HG03066 (cell line): ENCODE measurements at regions not wholly inside any gene's neighbourhood (a gene's known extent, or its start where the extent isn't known, plus 50 kb on each side); places are given as distances from the start of the nearest gene placed in this dataset.
"Not testable (repeated sequence)": the region's sequence is repeated elsewhere in the genome, so short reads cannot be mapped to it uniquely, and the experiment has no call there.

Experiments
- ATAC-seq: cut with Tn5 transposase; IDR thresholded peaks from one replicate; pipeline ENCODE4 v1.9.1; 2021; ENCODE audit warnings: low read depth; ENCODE audit not compliant: unreplicated experiment

DNA sequence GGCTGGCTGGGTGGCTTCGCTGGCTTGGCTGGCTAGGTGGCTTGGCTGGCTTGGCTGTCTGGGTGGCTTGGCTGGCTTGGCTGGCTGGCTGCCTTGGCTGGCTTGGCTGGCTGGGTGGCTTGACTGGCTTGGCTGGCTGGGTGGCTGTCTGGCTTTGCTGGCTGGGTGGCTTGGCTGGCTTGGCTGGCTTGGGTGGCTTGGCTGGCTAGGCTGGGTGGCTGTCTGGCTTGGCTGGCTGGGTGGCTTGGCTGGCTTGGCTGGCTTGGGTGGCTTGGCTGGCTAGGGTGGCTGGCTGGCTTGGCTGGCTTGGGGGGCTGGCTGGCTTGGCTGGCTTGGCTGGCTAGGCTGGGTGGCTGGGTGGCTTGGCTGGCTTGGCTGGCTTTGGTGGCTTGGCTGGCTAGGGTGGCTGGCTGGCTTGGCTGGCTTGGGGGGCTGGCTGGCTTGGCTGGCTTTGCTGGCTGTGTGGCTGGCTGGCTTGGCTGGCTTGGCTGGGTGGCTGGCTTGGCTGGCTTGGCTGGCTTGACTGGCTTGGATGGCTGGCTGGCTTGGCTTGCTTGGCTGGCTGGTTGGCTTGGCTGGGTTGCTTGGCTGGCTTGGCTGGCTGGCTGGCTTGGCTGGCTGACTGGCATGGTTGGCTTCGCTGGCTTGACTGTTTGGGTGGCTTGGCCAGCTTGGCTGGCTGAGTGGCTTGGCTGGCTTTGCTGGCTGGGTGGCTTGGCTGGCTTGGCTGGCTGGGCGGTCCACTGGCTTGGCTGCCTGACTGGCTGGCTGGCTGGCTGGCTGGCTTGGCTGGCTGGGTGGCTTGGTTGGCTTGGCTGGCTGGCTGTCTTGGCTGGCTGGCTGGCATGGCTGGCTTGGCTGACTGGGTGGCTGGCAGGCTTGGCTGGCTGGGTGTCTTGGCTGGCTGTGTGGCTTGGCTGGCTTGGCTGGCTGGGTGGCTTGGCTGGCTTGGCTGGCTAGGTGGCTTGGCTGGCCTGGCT, 436.3 kb downstream of the GOLGA6L6 start:
- not testable (repeated sequence) for ATAC-seq

DNA sequence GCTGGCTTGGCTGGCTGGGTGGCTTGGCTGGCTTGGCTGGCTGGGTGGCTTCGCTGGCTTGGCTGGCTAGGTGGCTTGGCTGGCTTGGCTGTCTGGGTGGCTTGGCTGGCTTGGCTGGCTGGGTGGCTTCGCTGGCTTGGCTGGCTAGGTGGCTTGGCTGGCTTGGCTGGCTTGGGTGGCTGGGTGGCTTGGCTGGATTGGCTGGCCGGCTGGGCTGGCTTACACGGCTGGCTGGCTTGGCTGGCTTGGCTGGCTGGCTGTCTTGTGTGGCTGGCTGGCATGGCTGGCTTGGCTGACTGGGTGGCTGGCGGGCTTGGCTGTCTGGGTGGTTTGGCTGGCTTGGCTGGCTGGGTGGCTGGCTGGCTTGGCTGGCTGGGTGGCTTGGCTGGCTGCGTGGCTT, 437.0 kb downstream of the GOLGA6L6 start:
- not testable (repeated sequence) for ATAC-seq

DNA sequence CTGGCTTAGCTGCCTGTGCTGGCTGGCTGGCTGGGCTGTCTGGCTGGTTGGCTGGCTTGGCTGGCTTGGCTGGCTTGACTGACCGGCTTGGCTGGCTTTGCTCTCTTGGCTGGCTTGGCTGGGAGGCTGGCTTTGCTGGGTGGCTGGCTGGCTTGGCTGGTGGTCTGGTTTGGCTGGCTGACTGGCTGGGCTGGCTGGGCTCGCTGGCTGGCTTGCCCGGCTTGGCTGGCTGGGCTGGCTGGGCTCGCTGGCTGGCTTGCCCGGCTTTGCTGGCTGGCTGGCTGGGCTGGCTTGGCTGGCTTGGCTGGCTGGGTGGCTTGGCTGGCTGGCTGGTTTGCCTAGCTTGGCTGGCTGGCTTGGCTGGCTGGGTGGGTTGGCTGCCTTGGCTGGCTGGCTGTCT, 438.7 kb downstream of the GOLGA6L6 start:
- not testable (repeated sequence) for ATAC-seq

DNA sequence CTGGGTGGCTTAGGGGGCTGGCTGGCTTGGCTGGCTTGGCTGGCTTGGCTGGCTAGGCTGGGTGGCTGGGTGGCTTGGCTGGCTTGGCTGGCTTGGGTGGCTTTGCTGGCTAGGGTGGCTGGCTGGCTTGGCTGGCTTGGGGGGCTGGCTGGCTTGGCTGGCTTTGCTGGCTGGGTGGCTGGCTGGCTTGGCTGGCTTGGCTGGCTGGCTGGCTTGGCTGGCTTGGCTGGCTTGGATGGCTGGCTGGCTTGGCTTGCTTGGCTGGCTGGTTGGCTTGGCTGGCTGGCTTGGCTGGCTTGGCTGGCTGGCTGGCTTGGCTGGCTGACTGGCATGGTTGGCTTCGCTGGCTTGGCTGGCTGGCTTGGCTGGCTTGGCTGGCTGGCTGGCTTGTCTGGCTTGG, 439.4 kb downstream of the GOLGA6L6 start:
- ATAC-seq, result not testable (repeated sequence)

DNA sequence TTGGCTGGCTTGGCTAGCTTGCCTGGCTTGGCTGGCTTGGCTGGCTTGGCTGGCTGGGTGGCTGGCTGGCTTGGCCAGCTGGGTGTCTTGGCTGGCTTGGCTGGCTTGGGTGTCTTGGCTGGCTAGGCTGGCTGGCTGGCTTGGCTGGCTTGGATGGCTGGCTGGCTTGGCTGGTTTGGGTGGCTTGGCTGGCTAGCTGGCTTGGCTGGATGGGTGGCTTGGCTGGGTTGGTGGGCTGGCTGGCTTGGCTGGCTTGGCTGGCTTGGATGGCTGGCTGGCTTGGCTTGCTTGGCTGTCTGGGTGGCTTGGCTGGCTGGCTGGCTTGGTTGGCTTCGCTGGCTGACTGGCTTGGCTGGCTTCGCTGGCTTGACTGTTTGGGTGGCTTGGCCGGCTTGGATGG, 440.3 kb downstream of the GOLGA6L6 start:
- ATAC-seq, result not testable (repeated sequence)

DNA sequence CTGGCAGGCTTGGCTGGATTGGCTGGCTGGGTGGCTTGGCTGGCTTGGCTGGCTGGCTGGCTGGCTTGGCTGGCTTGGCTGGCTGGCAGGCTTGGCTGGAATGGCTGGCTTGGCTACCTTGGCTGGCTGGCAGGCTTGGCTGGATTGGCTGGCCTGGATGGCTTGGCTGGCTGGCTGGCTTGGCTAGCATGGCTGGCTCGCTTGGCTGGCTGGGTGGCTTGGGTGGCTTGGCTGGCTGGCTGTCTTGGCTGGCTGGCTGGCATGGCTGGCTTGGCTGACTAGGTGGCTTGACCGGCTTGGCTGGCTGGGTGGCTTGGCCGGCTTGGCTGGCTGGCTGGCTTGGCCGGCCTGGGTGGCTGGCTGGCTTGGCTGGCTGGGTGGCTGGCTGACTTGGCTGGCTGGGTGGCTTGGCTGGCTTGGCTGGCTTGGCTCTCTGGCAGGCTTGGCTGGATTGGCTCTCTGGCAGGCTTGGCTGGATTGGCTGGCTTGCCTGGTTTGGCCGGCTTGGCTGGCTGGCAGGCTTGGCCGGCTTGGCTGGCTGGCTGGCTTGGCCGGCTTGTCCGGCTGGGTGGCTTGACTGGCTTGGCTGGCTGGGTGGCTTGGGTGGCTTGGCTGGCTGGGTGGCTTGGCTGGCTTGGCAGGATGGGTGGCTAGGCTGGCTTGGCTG, 440.9 kb downstream of the GOLGA6L6 start:
- ATAC-seq, result not testable (repeated sequence)

DNA sequence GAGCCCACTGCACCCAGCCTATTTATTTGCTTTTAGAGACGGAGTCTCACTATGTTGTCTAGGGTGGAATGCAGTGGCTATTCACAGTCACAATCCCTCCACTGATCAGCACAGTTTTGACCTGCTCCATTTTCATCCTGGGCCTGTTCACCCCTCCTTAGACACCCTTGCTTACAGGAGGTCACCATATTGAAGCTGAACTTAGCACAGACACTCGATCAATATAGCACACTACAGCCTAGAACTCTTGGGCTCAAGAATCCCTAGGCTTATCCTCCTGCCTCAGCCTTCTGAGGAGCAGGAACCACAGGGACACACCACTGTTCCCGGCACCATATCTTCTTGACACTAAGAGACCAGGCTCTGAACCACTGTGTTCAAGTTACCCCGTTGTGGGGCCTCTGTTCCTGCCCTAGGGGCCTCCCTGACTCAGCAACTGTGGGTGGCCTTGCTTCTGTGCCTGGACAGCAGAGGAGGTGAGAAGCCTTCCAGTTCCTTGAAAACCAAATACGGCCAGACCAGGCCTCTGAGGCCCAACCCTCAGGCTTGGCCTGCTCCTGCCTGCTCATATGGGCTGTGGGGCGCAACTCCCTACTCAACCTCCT, 445.8 kb downstream of the GOLGA6L6 start:
- not testable (repeated sequence) for ATAC-seq

DNA sequence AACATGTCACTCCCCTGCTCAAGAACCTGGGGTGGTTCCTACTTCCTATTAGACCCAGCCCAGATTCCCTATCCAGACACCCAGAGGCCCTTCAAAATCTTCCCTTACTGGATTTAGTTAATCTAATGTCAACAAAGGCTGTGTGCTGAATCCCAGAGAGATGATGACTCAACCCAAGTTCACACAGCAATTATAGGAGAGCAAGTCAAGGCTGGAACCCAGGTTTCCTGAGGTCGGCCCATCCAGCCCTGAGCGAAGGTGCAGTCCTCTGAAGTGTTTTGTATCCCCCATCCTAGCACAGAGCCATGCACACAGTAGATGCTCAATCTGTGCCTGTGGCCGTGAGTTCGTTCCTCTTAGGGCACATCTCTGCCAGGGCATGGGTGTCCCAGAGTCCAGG, 452.1 kb downstream of the GOLGA6L6 start:
- ATAC-seq, result not testable (repeated sequence)

DNA sequence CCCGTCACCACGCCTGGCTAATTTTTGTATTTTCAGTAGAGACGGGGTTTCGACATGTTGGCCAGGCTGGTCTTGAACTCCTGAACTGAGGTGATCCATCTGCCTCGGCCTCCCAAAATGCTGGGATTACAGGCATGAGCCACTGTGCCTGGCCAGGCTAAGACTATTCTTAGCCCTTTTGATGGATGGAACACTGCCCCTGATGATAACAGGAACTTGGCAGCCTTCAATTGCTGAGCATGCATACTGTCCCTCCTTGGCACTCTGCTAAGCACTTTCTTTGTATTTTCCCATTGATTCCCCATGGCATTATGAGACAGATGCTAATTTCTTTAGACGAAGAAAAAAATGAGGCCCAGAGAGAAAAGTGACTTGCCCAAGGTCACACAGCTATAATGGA, 457.6 kb downstream of the GOLGA6L6 start:
- not testable (repeated sequence) for ATAC-seq

DNA sequence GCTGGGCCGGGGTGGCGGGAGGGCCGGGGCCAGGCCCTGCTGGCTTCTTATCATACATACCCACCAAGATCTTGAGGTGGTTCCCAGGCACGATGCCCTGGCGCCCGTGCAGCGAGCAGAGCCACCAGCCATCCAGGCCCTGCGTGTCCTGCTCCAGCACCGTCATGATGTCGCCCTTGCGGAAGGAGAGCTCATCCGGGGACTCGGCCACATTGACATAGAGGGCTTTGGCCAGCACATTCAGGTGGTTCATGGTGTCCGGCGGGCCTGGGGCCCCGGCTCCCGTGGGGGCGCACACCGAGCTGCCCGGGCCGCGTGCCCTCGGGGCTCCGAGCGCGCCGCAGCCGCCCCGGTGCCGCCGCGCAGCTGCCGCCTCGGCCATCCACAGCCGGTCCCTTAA, 467.5 kb downstream of the GOLGA6L6 start:
- not testable (repeated sequence) for ATAC-seq

DNA sequence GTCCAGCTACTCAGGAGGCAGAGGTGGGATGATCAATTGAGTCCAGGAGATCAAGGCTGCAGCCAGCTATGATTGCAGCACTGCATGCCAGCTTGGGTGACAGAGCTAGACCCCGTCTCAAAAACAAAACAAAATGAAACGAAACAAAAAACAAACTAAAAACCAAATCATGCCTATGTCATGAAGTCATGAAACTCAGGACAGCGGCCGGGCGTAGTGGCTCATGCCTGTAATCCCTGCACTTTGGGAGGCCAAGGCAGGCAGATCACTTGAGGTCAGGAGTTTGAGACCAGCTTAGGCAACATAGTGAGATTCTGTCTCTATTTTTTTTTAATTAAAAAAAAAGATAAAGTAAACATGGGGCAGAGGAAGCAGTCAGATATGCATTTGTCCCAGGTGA, 472.6 kb downstream of the GOLGA6L6 start:
- ATAC-seq, result not testable (repeated sequence)

DNA sequence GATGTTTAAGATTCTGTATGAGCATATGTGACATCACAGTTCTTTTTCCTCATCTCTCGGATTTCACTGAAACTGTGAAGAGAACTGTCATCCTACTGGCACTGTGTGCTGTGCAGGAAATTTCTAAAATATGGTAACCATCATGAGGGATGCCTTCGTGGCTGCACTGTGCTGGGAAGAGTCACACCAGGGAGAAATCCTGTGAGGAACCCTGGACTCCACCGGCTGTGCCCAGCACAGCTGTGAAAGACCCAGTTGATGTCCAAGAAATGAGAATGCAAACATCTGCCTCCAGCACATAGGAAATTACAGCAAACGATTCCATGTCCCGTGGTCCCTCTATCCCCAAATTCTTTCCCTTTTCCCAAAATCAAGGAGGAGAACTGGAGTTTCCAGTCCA, 475.4 kb downstream of the GOLGA6L6 start:
- not testable (repeated sequence) for ATAC-seq

DNA sequence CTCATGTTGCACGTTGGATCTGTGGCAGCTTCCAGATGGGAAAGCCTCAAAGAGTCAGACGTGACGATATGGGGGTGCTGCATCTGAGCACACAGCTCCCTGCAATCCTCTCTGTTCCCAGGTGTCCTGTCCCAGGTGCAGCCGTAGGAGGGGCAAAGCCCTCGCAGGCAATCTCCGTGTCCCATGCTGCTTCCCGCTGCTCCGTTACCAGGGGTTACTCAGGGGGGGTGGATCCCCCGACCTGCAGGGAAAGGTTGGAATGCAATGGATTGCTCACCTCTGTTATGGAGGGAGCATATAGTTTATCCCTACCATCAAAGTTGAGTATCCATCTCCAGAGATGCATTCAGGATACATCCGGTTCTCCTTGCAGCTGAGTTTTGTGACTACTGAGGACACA, 476.1 kb downstream of the GOLGA6L6 start:
- not testable (repeated sequence) for ATAC-seq

DNA sequence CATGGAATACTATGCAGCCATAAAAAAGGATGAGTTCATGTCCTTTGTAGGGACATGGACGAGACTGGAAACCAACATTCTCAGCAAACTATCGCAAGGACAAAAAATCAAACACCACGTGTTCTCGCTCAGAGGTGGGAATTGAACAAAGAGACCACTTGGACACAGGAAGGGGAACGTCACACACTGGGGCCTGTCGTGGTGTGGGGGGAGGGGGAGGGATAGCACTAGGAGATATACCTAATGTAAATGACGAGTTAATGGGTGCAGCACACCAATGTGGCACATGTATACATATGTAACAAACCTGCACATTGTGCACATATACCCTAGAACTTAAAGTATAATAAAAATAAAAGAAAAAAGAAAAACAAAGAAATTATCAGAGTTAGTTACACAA, 478.4 kb downstream of the GOLGA6L6 start:
- not testable (repeated sequence) for ATAC-seq

DNA sequence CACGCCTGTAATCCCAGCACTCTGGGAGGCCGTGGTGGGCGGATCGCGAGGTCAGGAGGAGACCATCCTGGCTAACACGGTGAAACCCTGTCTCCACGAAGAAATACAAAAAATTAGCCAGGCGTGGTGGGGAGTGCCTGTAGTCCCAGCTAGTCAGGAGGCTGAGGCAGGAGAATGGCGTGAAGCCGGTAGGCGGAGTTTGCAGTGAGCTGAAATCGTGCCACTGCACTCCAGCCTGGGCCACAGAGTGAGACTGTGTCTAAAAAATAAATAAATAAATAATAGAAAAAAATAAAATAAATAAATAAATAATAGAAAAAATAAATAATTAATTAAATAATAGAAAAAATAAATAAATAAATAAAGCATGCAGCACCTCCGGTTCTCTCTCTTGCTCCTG, 480.8 kb downstream of the GOLGA6L6 start:
- not testable (repeated sequence) for ATAC-seq

DNA sequence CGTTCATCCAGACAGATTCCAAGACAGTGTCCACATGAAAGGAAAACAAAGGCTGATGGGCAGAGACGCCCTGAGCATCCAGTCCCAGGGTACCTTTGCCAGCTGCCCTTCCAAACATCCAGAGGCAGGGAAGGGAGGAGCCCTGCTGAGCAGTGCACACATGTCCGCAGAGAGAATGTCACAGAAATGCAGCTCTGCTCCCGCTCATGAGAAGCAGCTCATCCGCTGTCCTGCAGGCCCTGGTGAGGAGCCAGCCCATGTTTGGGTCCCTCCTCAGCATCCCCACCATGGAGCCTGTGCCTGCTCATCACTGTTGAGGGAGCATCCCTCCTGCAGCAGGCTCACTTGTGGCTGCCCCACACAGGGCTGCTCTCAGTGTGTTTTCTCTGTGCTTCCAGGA, 484.7 kb downstream of the GOLGA6L6 start:
- not testable (repeated sequence) for ATAC-seq

DNA sequence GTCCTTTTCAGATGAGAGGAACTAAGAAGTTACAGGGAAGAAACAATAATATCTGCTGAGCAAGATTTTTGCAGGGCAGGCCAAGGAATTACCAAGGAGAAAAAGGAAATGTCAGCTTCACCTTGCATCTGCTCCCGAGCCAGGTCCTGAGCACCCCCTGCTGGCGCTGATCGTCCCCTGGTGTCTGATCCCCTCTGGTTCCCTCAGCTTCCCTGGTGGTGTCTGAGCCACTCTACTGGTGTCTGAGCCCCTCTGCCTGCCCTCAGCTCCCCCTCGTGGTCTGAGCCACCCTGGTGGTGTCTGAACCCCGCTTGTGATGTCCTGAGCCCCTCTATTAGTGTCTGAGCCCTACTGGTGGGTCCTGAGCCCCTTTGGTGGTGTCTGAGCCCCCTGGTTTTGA, 485.7 kb downstream of the GOLGA6L6 start:
- not testable (repeated sequence) for ATAC-seq

DNA sequence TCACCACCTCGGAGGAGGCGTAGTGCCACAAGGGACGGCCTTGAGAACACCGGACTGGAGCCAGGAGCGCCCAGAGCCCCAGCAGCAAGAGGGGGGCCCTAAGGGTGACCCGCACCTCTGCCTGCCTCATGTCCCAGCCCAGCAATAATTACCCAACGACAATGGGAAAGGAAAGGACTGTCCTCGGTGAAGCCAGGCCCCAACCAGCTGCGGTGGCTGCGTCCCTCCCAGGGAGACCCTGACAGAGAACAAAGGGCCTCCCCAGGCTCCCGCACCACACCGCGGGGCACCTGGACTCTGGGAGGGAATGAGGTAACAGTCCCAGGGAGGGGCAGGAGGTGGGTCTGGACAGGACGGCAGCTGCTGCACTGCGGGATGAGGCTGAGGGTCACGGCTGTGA, 493.4 kb downstream of the GOLGA6L6 start:
- ATAC-seq, result not testable (repeated sequence)

DNA sequence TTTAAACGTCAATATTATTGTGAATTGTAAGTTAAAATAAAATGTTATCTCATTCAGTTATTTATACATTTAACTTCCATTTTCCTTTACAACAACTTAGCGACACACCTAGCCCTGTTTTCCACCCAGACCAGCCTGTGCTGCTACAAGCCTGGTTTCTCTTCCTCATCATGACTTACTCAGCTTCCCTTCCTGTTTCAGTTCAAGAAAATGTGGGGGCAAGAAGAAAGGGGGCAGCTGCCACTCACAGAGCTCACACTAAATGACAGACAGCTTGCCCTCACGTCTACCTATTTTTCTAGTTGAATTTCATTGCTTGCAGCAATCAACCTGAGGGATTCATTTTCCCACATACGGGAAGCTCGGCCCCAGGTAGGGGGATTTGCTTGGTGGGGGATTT, 496.4 kb downstream of the GOLGA6L6 start:
- not testable (repeated sequence) for ATAC-seq

DNA sequence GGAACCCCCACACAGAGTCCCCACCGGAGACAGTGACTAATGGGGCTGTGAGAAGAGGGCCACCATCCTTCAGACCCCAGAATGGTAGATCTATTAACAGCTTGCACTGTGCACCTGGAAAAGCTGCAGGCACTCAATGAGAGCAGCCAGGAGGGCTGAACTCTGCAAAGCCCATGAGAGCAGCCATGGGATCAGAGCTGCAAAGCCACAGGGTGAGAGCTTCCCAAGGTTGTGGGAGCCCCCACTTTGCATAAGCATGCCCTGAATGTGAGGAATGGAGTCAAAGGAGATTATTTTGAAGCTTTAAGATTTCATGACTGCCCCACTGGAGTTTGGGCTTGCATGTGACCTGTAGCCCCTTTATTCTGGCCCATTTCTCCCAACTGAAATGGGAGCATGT, 500.9 kb downstream of the GOLGA6L6 start:
- ATAC-seq, result not testable (repeated sequence)

DNA sequence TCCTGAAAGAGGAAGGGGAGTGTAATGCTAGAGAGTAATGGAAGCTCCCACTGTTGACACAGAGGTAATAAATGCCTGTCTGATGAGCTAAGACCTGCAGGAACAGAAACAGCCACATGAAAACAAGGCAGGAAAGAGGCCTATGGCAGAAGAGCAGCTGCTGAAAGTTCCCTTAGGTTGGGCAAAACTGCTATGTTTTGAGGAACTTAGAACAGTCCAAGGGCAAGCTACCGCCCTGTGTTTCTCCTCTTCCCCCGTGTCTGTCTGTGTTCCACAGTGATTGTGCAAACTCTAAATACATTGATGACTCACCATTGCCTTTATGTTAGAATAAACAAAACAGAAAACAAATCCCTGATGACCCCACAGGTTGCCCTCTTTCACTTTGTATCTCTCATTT, 516.6 kb downstream of the GOLGA6L6 start:
- not testable (repeated sequence) for ATAC-seq
